HUES48 (cell line): ENCODE measurements at regions not wholly inside any gene's neighbourhood (a gene's known extent, or its start where the extent isn't known, plus 50 kb on each side); places are given as distances from the start of the nearest gene placed in this dataset.
"Not testable (repeated sequence)": the region's sequence is repeated elsewhere in the genome, so short reads cannot be mapped to it uniquely, and the experiment has no call there.

Experiments used
- H3K27ac ChIP-seq: one replicate; pipeline ENCODE4 v1.7.0; 2013; ENCODE audit warnings: low read depth, low read length, inconsistent platforms
- H3K27me3 ChIP-seq: 2 replicates; pipeline ENCODE4 v1.6.1; 2013; ENCODE audit warnings: mild to moderate bottlenecking, low read length; ENCODE audit not compliant: control insufficient read depth, insufficient read depth
- H3K36me3 ChIP-seq: 2 replicates; pipeline ENCODE4 v1.6.1; 2013; ENCODE audit warnings: low read length; ENCODE audit not compliant: control insufficient read depth, insufficient read depth
- H3K4me1 ChIP-seq: 2 replicates; pipeline ENCODE4 v1.6.1; 2013; ENCODE audit warnings: mild to moderate bottlenecking, low read length; ENCODE audit not compliant: control insufficient read depth, insufficient read depth
- H3K4me3 ChIP-seq: 2 replicates; pipeline ENCODE4 v1.5.1; 2013; ENCODE audit warnings: mild to moderate bottlenecking, low read depth, low read length
- H3K9ac ChIP-seq: 2 replicates; pipeline ENCODE4 v1.6.1; 2013; ENCODE audit warnings: mild to moderate bottlenecking, low read depth, low read length, moderate library complexity
- H3K9me3 ChIP-seq: 2 replicates; pipeline ENCODE4 v1.6.1; 2013; ENCODE audit warnings: low read length; ENCODE audit not compliant: control insufficient read depth, insufficient read depth

GRCh38 chr3:177394231-177395024, 197.1 kb upstream of the TBL1XR1 start:
- H3K9ac ChIP-seq, H3K27me3 ChIP-seq, H3K4me3 ChIP-seq, H3K4me1 ChIP-seq, H3K9me3 ChIP-seq, H3K27ac ChIP-seq, H3K36me3 ChIP-seq: not testable (repeated sequence)

GRCh38 chr3:177396733-177397132, 199.5 kb upstream of the TBL1XR1 start:
- Histone ChIP-seq H3K4me1 (no peaks in the 10 kb centered on the region), H3K9ac (no peak overlapping the region), H3K27me3 (no peaks in the 10 kb centered on the region)

GRCh38 chr3:177401375-177401774, 204.1 kb upstream of the TBL1XR1 start:
- H3K4me3 ChIP-seq, result no peak overlapping the region
- no peaks in the 10 kb centered on the region for H3K9me3 ChIP-seq
- no peak overlapping the region for H3K27ac ChIP-seq

More at GRCh38 chr3:177396733-177397132, 199.5 kb upstream of the TBL1XR1 start:
- Histone ChIP-seq H3K27ac (no peak overlapping the region), H3K4me3 (no peak overlapping the region), H3K9me3 (no peaks in the 10 kb centered on the region), H3K36me3 (no peaks in the 10 kb centered on the region)

GRCh38 chr3:177402533-177402932, 205.3 kb upstream of the TBL1XR1 start:
- no peaks in the 10 kb centered on the region for H3K36me3 ChIP-seq
- no peak overlapping the region for H3K4me3 ChIP-seq
- 0 out of 2 replicates have a peak, but pooled peaks cover 4% of the 10 kb centered on the region for H3K4me1 ChIP-seq
- H3K9ac ChIP-seq, result no peak overlapping the region
- H3K9me3 ChIP-seq, result no peaks in the 10 kb centered on the region
- H3K27ac ChIP-seq, result no peak overlapping the region
- no peaks in the 10 kb centered on the region for H3K27me3 ChIP-seq

More at GRCh38 chr3:177401375-177401774, 204.1 kb upstream of the TBL1XR1 start:
- Histone ChIP-seq H3K4me1 (0 out of 2 replicates have a peak, but pooled peaks cover 4% of the 10 kb centered on the region), H3K36me3 (no peaks in the 10 kb centered on the region), H3K27me3 (no peaks in the 10 kb centered on the region), H3K9ac (no peak overlapping the region)

- Histone ChIP-seq H3K9me3 (no peaks in the 10 kb centered on the region), H3K4me1 (peaks cover 8% of the 10 kb centered on the region; the same call in 1 of the 2 replicates), H3K27me3 (no peaks in the 10 kb centered on the region), H3K4me3 (no peak overlapping the region), H3K9ac (no peak overlapping the region), H3K27ac (no peak overlapping the region), H3K36me3 (no peaks in the 10 kb centered on the region)
These were observed 207.9 kb upstream of the TBL1XR1 start for GRCh38 chr3:177405191-177405672.

- H3K27me3 ChIP-seq, result no peaks in the 10 kb centered on the region
- H3K4me3 ChIP-seq, result no peak overlapping the region
- peaks cover 4% of the 10 kb centered on the region; the same call in 1 of the 2 replicates for H3K4me1 ChIP-seq
- no peak overlapping the region for H3K27ac ChIP-seq
- no peaks in the 10 kb centered on the region for H3K36me3 ChIP-seq
- H3K9me3 ChIP-seq, result peaks cover 2% of the 10 kb centered on the region; the same call in 1 of the 2 replicates
- no peak overlapping the region for H3K9ac ChIP-seq
These were observed 213.4 kb upstream of the TBL1XR1 start for GRCh38 chr3:177410730-177411129.

GRCh38 chr3:177411201-177411600, 213.9 kb upstream of the TBL1XR1 start:
- H3K9me3 ChIP-seq, result peaks cover 2% of the 10 kb centered on the region; the same call in 1 of the 2 replicates
- no peaks in the 10 kb centered on the region for H3K27me3 ChIP-seq
- peaks cover 4% of the 10 kb centered on the region; the same call in 1 of the 2 replicates for H3K4me1 ChIP-seq
- H3K9ac ChIP-seq, result no peak overlapping the region
- no peak overlapping the region for H3K27ac ChIP-seq
- H3K4me3 ChIP-seq, result no peak overlapping the region
- no peaks in the 10 kb centered on the region for H3K36me3 ChIP-seq

GRCh38 chr3:177412677-177413170, 215.4 kb upstream of the TBL1XR1 start:
- not testable (repeated sequence) for H3K4me1 ChIP-seq, H3K9ac ChIP-seq, H3K27ac ChIP-seq, H3K36me3 ChIP-seq, H3K4me3 ChIP-seq, H3K27me3 ChIP-seq, H3K9me3 ChIP-seq

- no peak overlapping the region for H3K27ac ChIP-seq
- H3K9me3 ChIP-seq, result peaks cover 2% of the 10 kb centered on the region; the same call in 1 of the 2 replicates
- H3K4me1 ChIP-seq, result peaks cover 4% of the 10 kb centered on the region; the same call in 1 of the 2 replicates
- H3K9ac ChIP-seq, result no peak overlapping the region
- no peaks in the 10 kb centered on the region for H3K27me3 ChIP-seq
- no peaks in the 10 kb centered on the region for H3K36me3 ChIP-seq
- no peak overlapping the region for H3K4me3 ChIP-seq
These were observed 216.8 kb upstream of the TBL1XR1 start for GRCh38 chr3:177414093-177414492.

- H3K4me1 ChIP-seq, result peaks cover 4% of the 10 kb centered on the region; the same call in 1 of the 2 replicates
- no peak overlapping the region for H3K27ac ChIP-seq
- no peak overlapping the region for H3K9ac ChIP-seq
- H3K9me3 ChIP-seq, result no peaks in the 10 kb centered on the region
- no peaks in the 10 kb centered on the region for H3K27me3 ChIP-seq
- H3K36me3 ChIP-seq, result no peaks in the 10 kb centered on the region
- H3K4me3 ChIP-seq, result no peak overlapping the region
These were observed 221.5 kb upstream of the TBL1XR1 start for GRCh38 chr3:177418787-177419186.
